HEK293T (cell line): ENCODE measurements at regions not wholly inside any gene's neighbourhood (a gene's known extent, or its start where the extent isn't known, plus 50 kb on each side); places are given as distances from the start of the nearest gene placed in this dataset.

ENCODE experiments used
- ARNT ChIP-seq: fragments of 450-650 bp; IDR thresholded peaks from 2 replicates; pipeline ENCODE4 v1.6.1; 2017; ENCODE audit warnings: mild to moderate bottlenecking
- CTBP1 ChIP-seq: fragments of 450-650 bp; IDR thresholded peaks from 2 replicates; pipeline ENCODE4 v1.6.1; 2016; ENCODE audit warnings: borderline replicate concordance
- FOXA1 ChIP-seq: fragments of 450-650 bp; IDR thresholded peaks from 2 replicates; pipeline ENCODE4 v1.6.1; 2016; ENCODE audit warnings: mild to moderate bottlenecking
- FOXK2 ChIP-seq: fragments of 450-650 bp; IDR thresholded peaks from 2 replicates; pipeline ENCODE4 v1.6.1; 2016; ENCODE audit warnings: mild to moderate bottlenecking
- FOXM1 ChIP-seq: fragments of 450-650 bp; IDR thresholded peaks from 2 replicates; pipeline ENCODE4 v1.6.1; 2017; ENCODE audit warnings: mild to moderate bottlenecking, borderline replicate concordance
- HDGF ChIP-seq: fragments of 450-650 bp; IDR thresholded peaks from 2 replicates; pipeline ENCODE4 v1.6.1; 2017; ENCODE audit warnings: antibody characterized with exemption, borderline replicate concordance
- L3MBTL2 ChIP-seq: fragments of 450-650 bp; conservative IDR thresholded peaks from 2 replicates; pipeline ENCODE4 v1.6.1; 2016; ENCODE audit warnings: mild to moderate bottlenecking
- NFRKB ChIP-seq: fragments of 450-650 bp; IDR thresholded peaks from 2 replicates; pipeline ENCODE4 v1.6.1; 2016; ENCODE audit warnings: mild to moderate bottlenecking, moderate library complexity
- SP1 ChIP-seq: fragments of 450-650 bp; IDR thresholded peaks from 2 replicates; pipeline ENCODE4 v1.6.1; 2017
- SUZ12 ChIP-seq: fragments of 450-650 bp; IDR thresholded peaks from 2 replicates; pipeline ENCODE4 v1.6.1; 2016; ENCODE audit warnings: mild to moderate bottlenecking
- TARDBP ChIP-seq: fragments of 450-650 bp; IDR thresholded peaks from 2 replicates; pipeline ENCODE4 v1.6.1; 2016
- ZNF384 ChIP-seq: fragments of 450-650 bp; IDR thresholded peaks from 2 replicates; pipeline ENCODE4 v1.6.1; 2016

GRCh38 chr13:75052616-75053015 is 429.4 kb downstream of the TBC1D4 start:
- TF ChIP-seq TARDBP (no peak), NFRKB (no peak), ARNT (no peak), L3MBTL2 (no peak), SP1 (no peak), ZNF384 (no peak), SUZ12 (no peak), FOXM1 (no peak), CTBP1 (no peak), FOXA1 (no peak), HDGF (no peak), FOXK2 (no peak)
